IMR-90 (cell line): ENCODE measurements at regions not wholly inside any gene's neighbourhood (a gene's known extent, or its start where the extent isn't known, plus 50 kb on each side); places are given as distances from the start of the nearest gene placed in this dataset.

Experiments
- ATAC-seq: fragments of 200-7000 bp; cut with Tn5 transposase; 2 replicates; pipeline ENCODE4 v1.9.1; 2020; ENCODE audit warnings: low read depth, mild to moderate bottlenecking, moderate library complexity
- BruUV-seq: library from RNA; stranded (reverse); fragments of 400-500 nt; replicated peaks from 2 replicates; lab custom pipeline; 2021; lab: Mats Ljungman, UMichigan
- CTCF ChIA-PET: fragments of 300-600 bp; formaldehyde crosslinking; extraction: SDS; loops from one replicate; lab custom pipeline; 2021; ENCODE audit warnings: antibody characterized with exemption; lab: Yijun Ruan, JAX
- POLR2A ChIA-PET: fragments of 300-600 bp; sonication (Branson Sonifier 250); formaldehyde crosslinking; loops from one replicate; lab custom pipeline; 2022; ENCODE audit warnings: antibody characterized with exemption; ENCODE audit not compliant: unreplicated experiment; lab: Charles Lee
- DNase-seq: peaks from one replicate; pipeline ENCODE4 v3.0.0; 2013
- H2AFZ ChIP-seq: replicated peaks from 2 replicates; pipeline ENCODE3; 2013; ENCODE audit warnings: low read length, mild to moderate bottlenecking; ENCODE audit not compliant: poor library complexity
- H2AK5ac ChIP-seq: 2 replicates; pipeline ENCODE4 v1.6.1; 2013; ENCODE audit warnings: low read depth, low read length, inconsistent platforms
- H2AK9ac ChIP-seq: replicated peaks from 2 replicates; pipeline ENCODE3; 2013; ENCODE audit warnings: mild to moderate bottlenecking, low read depth, low read length, moderate library complexity; ENCODE audit not compliant: poor library complexity
- H2BK120ac ChIP-seq: 2 replicates; pipeline ENCODE4 v1.6.1; 2013; ENCODE audit warnings: low read depth, low read length, inconsistent platforms
- H2BK15ac ChIP-seq: 3 replicates; pipeline ENCODE4 v1.6.1; 2013; ENCODE audit warnings: low read depth, low read length, inconsistent platforms
- H2BK20ac ChIP-seq: 2 replicates; pipeline ENCODE4 v1.6.1; 2013; ENCODE audit warnings: low read depth, mild to moderate bottlenecking, inconsistent platforms, low read length, moderate library complexity
- H2BK5ac ChIP-seq: 2 replicates; pipeline ENCODE4 v1.6.1; 2013; ENCODE audit warnings: mild to moderate bottlenecking, low read depth, low read length, inconsistent platforms; ENCODE audit not compliant: poor library complexity, severe bottlenecking
- H3K14ac ChIP-seq: replicated peaks from 2 replicates; pipeline ENCODE4 v1.6.1; 2013; ENCODE audit warnings: low read depth, low read length, inconsistent platforms
- H3K18ac ChIP-seq: 2 replicates; pipeline ENCODE4 v1.6.1; 2013; ENCODE audit warnings: low read depth, low read length, control low read depth
- H3K23ac ChIP-seq: 2 replicates; pipeline ENCODE4 v1.6.1; 2013; ENCODE audit warnings: low read depth, low read length, inconsistent platforms
- H3K27ac ChIP-seq: 2 replicates; pipeline ENCODE4 v1.5.1; 2013; ENCODE audit warnings: mild to moderate bottlenecking, control low read depth, low read length; ENCODE audit not compliant: insufficient read depth
- H3K27me3 ChIP-seq: 2 replicates; pipeline ENCODE4 v1.6.1; 2013; ENCODE audit warnings: low read length; ENCODE audit not compliant: control insufficient read depth, insufficient read depth
- H3K36me3 ChIP-seq: 2 replicates; pipeline ENCODE4 v1.6.1; 2013; ENCODE audit warnings: low read length, mixed read lengths; ENCODE audit not compliant: control insufficient read depth, insufficient read depth
- H3K4ac ChIP-seq: 2 replicates; pipeline ENCODE4 v1.6.1; 2013; ENCODE audit warnings: low read depth, low read length, inconsistent platforms
- H3K4me1 ChIP-seq: 2 replicates; pipeline ENCODE4 v1.6.1; 2013; ENCODE audit warnings: low read length, mixed read lengths; ENCODE audit not compliant: control insufficient read depth, insufficient read depth
- H3K4me2 ChIP-seq: 2 replicates; pipeline ENCODE4 v1.6.1; 2013; ENCODE audit warnings: low read depth, mild to moderate bottlenecking, control low read depth, low read length, moderate library complexity
- H3K4me3 ChIP-seq: 2 replicates; pipeline ENCODE4 v1.5.1; 2013; ENCODE audit warnings: low read depth, mild to moderate bottlenecking, control low read depth, low read length, moderate library complexity; ENCODE audit not compliant: insufficient read depth
- H3K56ac ChIP-seq: 2 replicates; pipeline ENCODE4 v1.6.1; 2013; ENCODE audit warnings: low read length, inconsistent platforms; ENCODE audit not compliant: insufficient read depth; ENCODE audit errors: extremely low read depth
- H3K79me1 ChIP-seq, 2 experiments: 2 replicates each; pipeline ENCODE4 v1.6.1; 2013; ENCODE audit warnings: low read length in 2 of 2, inconsistent platforms in 1 of 2, low read depth in 1 of 2
- H3K9ac ChIP-seq: 2 replicates; pipeline ENCODE4 v1.6.1; 2013; ENCODE audit warnings: low read depth, low read length, control low read depth
- H3K9me1 ChIP-seq: 2 replicates; pipeline ENCODE4 v1.6.1; 2013; ENCODE audit warnings: low read length, inconsistent platforms; ENCODE audit not compliant: insufficient read depth
- H3K9me3 ChIP-seq: 2 replicates; pipeline ENCODE4 v1.6.1; 2013; ENCODE audit warnings: low read length; ENCODE audit not compliant: control insufficient read depth, insufficient read depth
- H4K20me1 ChIP-seq: 2 replicates; pipeline ENCODE4 v1.6.1; 2013; ENCODE audit warnings: low read length, inconsistent platforms; ENCODE audit not compliant: insufficient read depth
- H4K5ac ChIP-seq: 2 replicates; pipeline ENCODE4 v1.6.1; 2013; ENCODE audit warnings: mild to moderate bottlenecking, low read depth, low read length, control low read depth
- H4K8ac ChIP-seq, 2 experiments: 2 replicates each; pipeline ENCODE4 v1.6.1; 2013; ENCODE audit warnings: low read depth in 2 of 2, low read length in 2 of 2, control low read depth in 1 of 2, inconsistent platforms in 1 of 2
- H4K91ac ChIP-seq: 2 replicates; pipeline ENCODE4 v1.6.1; 2013; ENCODE audit warnings: low read depth, low read length, inconsistent platforms; ENCODE audit not compliant: insufficient read depth
- BHLHE40 ChIP-seq: fragments of 150-350 bp; IDR thresholded peaks from 2 replicates; pipeline ENCODE4 v1.6.1; 2016; ENCODE audit warnings: mild to moderate bottlenecking, low read depth, low read length
- CEBPB ChIP-seq: IDR thresholded peaks from 2 replicates; pipeline ENCODE4 v1.6.1; 2012; ENCODE audit warnings: low read depth, low read length, improper control_type of control experiment
- CHD1 ChIP-seq: IDR thresholded peaks from 2 replicates; pipeline ENCODE4 v1.6.1; 2012; ENCODE audit warnings: low read depth, low read length, improper control_type of control experiment
- FOS ChIP-seq: fragments of 150-350 bp; IDR thresholded peaks from 2 replicates; pipeline ENCODE4 v1.6.1; 2016; ENCODE audit warnings: low read depth, low read length
- MAFK ChIP-seq: IDR thresholded peaks from 2 replicates; pipeline ENCODE4 v1.6.1; 2012; ENCODE audit warnings: low read depth, low read length, improper control_type of control experiment
- MAZ ChIP-seq: IDR thresholded peaks from 2 replicates; pipeline ENCODE4 v1.6.1; 2012; ENCODE audit warnings: low read depth, mild to moderate bottlenecking, low read length, improper control_type of control experiment, moderate library complexity, borderline replicate concordance
- MXI1 ChIP-seq: IDR thresholded peaks from 2 replicates; pipeline ENCODE4 v1.6.1; 2012; ENCODE audit warnings: low read depth, mild to moderate bottlenecking, low read length, moderate library complexity, borderline replicate concordance
- NFE2L2 ChIP-seq: fragments of 150-350 bp; IDR thresholded peaks from 2 replicates; pipeline ENCODE4 v1.6.1; 2016; ENCODE audit warnings: low read depth, mild to moderate bottlenecking, low read length
- POLR2A ChIP-seq: IDR thresholded peaks from 2 replicates; pipeline ENCODE4 v1.6.1; 2012; ENCODE audit warnings: mild to moderate bottlenecking, low read depth, low read length
- RAD21 ChIP-seq: IDR thresholded peaks from 2 replicates; pipeline ENCODE4 v1.6.1; 2012; ENCODE audit warnings: low read length, improper control_type of control experiment
- RCOR1 ChIP-seq: IDR thresholded peaks from 2 replicates; pipeline ENCODE4 v1.6.1; 2012; ENCODE audit warnings: mild to moderate bottlenecking, low read length, improper control_type of control experiment; ENCODE audit not compliant: insufficient replicate concordance
- RFX5 ChIP-seq: IDR thresholded peaks from 2 replicates; pipeline ENCODE4 v1.8.0; 2012; ENCODE audit warnings: low read depth, mild to moderate bottlenecking, low read length, moderate library complexity
- SMC3 ChIP-seq: fragments of 150-350 bp; IDR thresholded peaks from 2 replicates; pipeline ENCODE4 v1.6.1; 2016; ENCODE audit warnings: low read depth, mild to moderate bottlenecking, antibody characterized with exemption, low read length, moderate library complexity
- WGBS, 2 experiments: methylation state at CpG; one replicate each; pipeline versions ENCODE4 v1.1.5 to v1.1.7; 2013; ENCODE audit warnings: missing lambda C conversion rate in 2 of 2; ENCODE audit not compliant: insufficient read length in 1 of 2; ENCODE audit errors: extremely low coverage in 2 of 2; 5-methylcytosine and 5-hydroxymethylcytosine counted together
- dilution Hi-C: fragments of 300-500 bp; cut with HindIII; formaldehyde crosslinking; loops from one replicate; pipeline ENCODE4 v1.14.3; 2018; ENCODE audit warnings: low sequenced_read_pairs; ENCODE audit not compliant: unreplicated experiment
- in situ Hi-C: fragments of 300-500 bp; cut with MboI; formaldehyde crosslinking; loops from 3 replicates; pipeline ENCODE4 v1.14.3; 2019; ENCODE audit warnings: low sequenced_read_pairs, inconsistent platforms, mixed read lengths
- intact Hi-C: fragments of 100-400 bp; cut with micrococcal nuclease; formaldehyde crosslinking; loops from 2 replicates; pipeline ENCODE4 v1.10.0; 2022
- TF ChIP-seq, protein P1 (sequence below): conservative IDR thresholded peaks from 2 replicates; pipeline ENCODE4 v1.5.1; 2012; ENCODE audit warnings: mild to moderate bottlenecking, low read depth, low read length, improper control_type of control experiment
- TF ChIP-seq, protein P2 (sequence below): fragments of 150-350 bp; IDR thresholded peaks from 2 replicates; pipeline ENCODE4 v1.6.1; 2016; ENCODE audit warnings: low read depth, mild to moderate bottlenecking, low read length, moderate library complexity, borderline replicate concordance
- TF ChIP-seq, protein P3 (sequence below): fragments of 150-350 bp; IDR thresholded peaks from 2 replicates; pipeline ENCODE4 v1.6.1; 2017; ENCODE audit warnings: mild to moderate bottlenecking, antibody characterized with exemption, low read length, low read depth

DNA sequence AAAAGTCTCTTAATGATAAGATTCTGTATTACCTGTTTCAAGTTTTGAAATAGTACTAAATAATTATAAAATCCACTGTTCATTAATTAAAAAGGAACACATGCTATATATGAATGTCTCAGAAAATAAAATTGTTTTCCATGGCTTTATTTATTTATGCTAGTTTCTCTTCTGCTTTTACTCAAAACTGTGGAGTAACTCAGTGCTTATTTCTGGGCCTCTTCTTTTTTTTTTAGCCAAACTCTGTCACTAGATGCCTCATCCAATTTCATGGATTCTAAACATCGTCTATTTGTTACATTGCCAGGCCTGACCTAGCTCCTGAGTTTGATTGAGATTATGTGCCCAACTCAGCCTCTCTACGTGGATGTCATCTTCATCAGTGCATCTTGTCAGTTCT is 1509.7 kb downstream of the MAT2B start:
- dilution Hi-C loops: no loop called here
- no peak overlapping the region for H4K5ac ChIP-seq

More for the DNA sequence above, 1509.7 kb downstream of the MAT2B start:
- DNase-seq (no peak), ATAC-seq (no peak)
- no peak overlapping the region for H2BK15ac ChIP-seq
- no peak overlapping the region for H3K23ac ChIP-seq
- no peak overlapping the region for H3K4ac ChIP-seq
- H3K18ac ChIP-seq: no peak overlapping the region
- H2AK9ac ChIP-seq: no peak overlapping the region
- no peak overlapping the region for H2BK120ac ChIP-seq
- no peak overlapping the region for H2AK5ac ChIP-seq
- H3K27ac ChIP-seq: no peak overlapping the region
- H2AFZ ChIP-seq: no peak overlapping the region
- CTCF ChIA-PET: interaction anchor here (0.6 kb wide), 1 partner anchor 569 kb away, joined by 5 read pairs; no protein-coding TSS in a partner anchor
- POLR2A ChIA-PET: no interaction called here
- BruUV-seq: no TSS peak
- intact Hi-C loops (no loop called here), in situ Hi-C loops (no loop called here)
- no peak overlapping the region for H3K9ac ChIP-seq
- H3K9me1 ChIP-seq: no peaks in the 10 kb centered on the region
- H4K91ac ChIP-seq: no peak overlapping the region
- H2BK5ac ChIP-seq: no peak overlapping the region
- no peaks in the 10 kb centered on the region for H3K9me3 ChIP-seq
- no CpG with 5 or more reads among the region's 2 CpGs for WGBS, 2 experiments
- no peak overlapping the region for H3K14ac ChIP-seq
- H3K4me1 ChIP-seq: no peaks in the 10 kb centered on the region
- H4K20me1 ChIP-seq: no peaks in the 10 kb centered on the region
- H4K8ac ChIP-seq: no peak overlapping the region
- no peak overlapping the region for H3K4me2 ChIP-seq
- H3K79me1 ChIP-seq: no peaks in the 10 kb centered on the region
- no peaks in the 10 kb centered on the region for H3K36me3 ChIP-seq
- H3K56ac ChIP-seq: no peak overlapping the region
- H3K27me3 ChIP-seq: no peaks in the 10 kb centered on the region
- no peak overlapping the region for H3K4me3 ChIP-seq
- TF ChIP-seq MAZ: no peak
- TF ChIP-seq FOS: no peak
- no peak for TF ChIP-seq RCOR1
- TF ChIP-seq MAFK: no peak
- no peak for TF ChIP-seq RFX5
- TF ChIP-seq BHLHE40: no peak
- TF ChIP-seq, protein P1, sequence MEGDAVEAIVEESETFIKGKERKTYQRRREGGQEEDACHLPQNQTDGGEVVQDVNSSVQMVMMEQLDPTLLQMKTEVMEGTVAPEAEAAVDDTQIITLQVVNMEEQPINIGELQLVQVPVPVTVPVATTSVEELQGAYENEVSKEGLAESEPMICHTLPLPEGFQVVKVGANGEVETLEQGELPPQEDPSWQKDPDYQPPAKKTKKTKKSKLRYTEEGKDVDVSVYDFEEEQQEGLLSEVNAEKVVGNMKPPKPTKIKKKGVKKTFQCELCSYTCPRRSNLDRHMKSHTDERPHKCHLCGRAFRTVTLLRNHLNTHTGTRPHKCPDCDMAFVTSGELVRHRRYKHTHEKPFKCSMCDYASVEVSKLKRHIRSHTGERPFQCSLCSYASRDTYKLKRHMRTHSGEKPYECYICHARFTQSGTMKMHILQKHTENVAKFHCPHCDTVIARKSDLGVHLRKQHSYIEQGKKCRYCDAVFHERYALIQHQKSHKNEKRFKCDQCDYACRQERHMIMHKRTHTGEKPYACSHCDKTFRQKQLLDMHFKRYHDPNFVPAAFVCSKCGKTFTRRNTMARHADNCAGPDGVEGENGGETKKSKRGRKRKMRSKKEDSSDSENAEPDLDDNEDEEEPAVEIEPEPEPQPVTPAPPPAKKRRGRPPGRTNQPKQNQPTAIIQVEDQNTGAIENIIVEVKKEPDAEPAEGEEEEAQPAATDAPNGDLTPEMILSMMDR: no peak
- no peak for TF ChIP-seq SMC3
- TF ChIP-seq RAD21: no peak
- no peak for TF ChIP-seq MXI1
- TF ChIP-seq CEBPB: no peak
- no peak for TF ChIP-seq NFE2L2
- no peak for TF ChIP-seq CHD1
- TF ChIP-seq, protein P2, sequence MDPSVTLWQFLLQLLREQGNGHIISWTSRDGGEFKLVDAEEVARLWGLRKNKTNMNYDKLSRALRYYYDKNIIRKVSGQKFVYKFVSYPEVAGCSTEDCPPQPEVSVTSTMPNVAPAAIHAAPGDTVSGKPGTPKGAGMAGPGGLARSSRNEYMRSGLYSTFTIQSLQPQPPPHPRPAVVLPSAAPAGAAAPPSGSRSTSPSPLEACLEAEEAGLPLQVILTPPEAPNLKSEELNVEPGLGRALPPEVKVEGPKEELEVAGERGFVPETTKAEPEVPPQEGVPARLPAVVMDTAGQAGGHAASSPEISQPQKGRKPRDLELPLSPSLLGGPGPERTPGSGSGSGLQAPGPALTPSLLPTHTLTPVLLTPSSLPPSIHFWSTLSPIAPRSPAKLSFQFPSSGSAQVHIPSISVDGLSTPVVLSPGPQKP: no peak
- TF ChIP-seq, protein P3, sequence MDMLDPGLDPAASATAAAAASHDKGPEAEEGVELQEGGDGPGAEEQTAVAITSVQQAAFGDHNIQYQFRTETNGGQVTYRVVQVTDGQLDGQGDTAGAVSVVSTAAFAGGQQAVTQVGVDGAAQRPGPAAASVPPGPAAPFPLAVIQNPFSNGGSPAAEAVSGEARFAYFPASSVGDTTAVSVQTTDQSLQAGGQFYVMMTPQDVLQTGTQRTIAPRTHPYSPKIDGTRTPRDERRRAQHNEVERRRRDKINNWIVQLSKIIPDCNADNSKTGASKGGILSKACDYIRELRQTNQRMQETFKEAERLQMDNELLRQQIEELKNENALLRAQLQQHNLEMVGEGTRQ: no peak
- TF ChIP-seq POLR2A: no peak
- H2BK20ac ChIP-seq: no peak overlapping the region
